ENCODE measurements at regions not wholly inside any gene's neighbourhood (a gene's known extent, or its start where the extent isn't known, plus 50 kb on each side); places are given as distances from the start of the nearest gene placed in this dataset.

GRCh38 chr7:54629771-54630170 is 87.6 kb downstream of the VSTM2A start:
- Histone ChIP-seq H3K36me3 (ENCODE audit: control insufficient read depth in 1 of 2, insufficient read depth in 2 of 2, low read depth in 1 of 2, low read length in 2 of 2) (no peaks in the 10 kb centered on the region), H3K9me3 (ENCODE audit: control insufficient read depth, low read length) (no peaks in the 10 kb centered on the region), H2BK5ac (ENCODE audit: low read depth, low read length, poor library complexity, severe bottlenecking) (no peak overlapping the region), H4K8ac (ENCODE audit: low read length) (no peak overlapping the region), H3K27me3 (ENCODE audit: control insufficient read depth in 1 of 2, insufficient read depth in 1 of 2, low read length in 2 of 2) (no peaks in the 10 kb centered on the region), H3K79me1 (replicated peaks; ENCODE audit: low read length, poor library complexity, severe bottlenecking) (no peaks in the 10 kb centered on the region), H3K27ac (ENCODE audit: low read length, poor library complexity, severe bottlenecking) (no peak overlapping the region), H4K91ac (ENCODE audit: low read length) (no peak overlapping the region), H2BK12ac (ENCODE audit: low read length in 2 of 2) (no peak overlapping the region), H3K14ac (ENCODE audit: low read length in 2 of 2) (no peak overlapping the region), H2AFZ (ENCODE audit: low read depth, low read length) (no peak overlapping the region), H2AK5ac (ENCODE audit: low read length, severe bottlenecking) (no peak overlapping the region), H3K4me1 (ENCODE audit: control insufficient read depth, insufficient read depth, low read depth, low read length) (no peaks in the 10 kb centered on the region), H3K18ac (ENCODE audit: low read depth in 1 of 2, low read length in 2 of 2) (no peak overlapping the region), H3K4me2 (ENCODE audit: low read length, poor library complexity, severe bottlenecking) (no peak overlapping the region), H3K4me3 (ENCODE audit: insufficient read depth in 1 of 2, low read depth in 1 of 2, low read length in 2 of 2) (no peak overlapping the region), H3K4ac (ENCODE audit: low read depth in 1 of 2, low read length in 2 of 2) (no peak overlapping the region), H3K9ac (ENCODE audit: low read length) (no peak overlapping the region), H2BK120ac (ENCODE audit: low read depth, low read length) (no peak overlapping the region), H3K23ac (ENCODE audit: low read length in 2 of 2) (no peak overlapping the region), H2BK15ac (ENCODE audit: low read depth, poor library complexity, severe bottlenecking) (no peak overlapping the region)
- WGBS: 71% methylated on average over 4 of the region's 4 CpGs
- DNase-seq: no peak

GRCh38 chr7:54622696-54623309 is 80.6 kb downstream of the VSTM2A start:
- Histone ChIP-seq H3K23ac (ENCODE audit: low read length in 2 of 2) (no peak overlapping the region), H2AK5ac (ENCODE audit: low read length, severe bottlenecking) (no peak overlapping the region), H2BK12ac (ENCODE audit: low read length in 2 of 2) (no peak overlapping the region), H3K18ac (ENCODE audit: low read depth in 1 of 2, low read length in 2 of 2) (no peak overlapping the region), H3K27me3 (ENCODE audit: control insufficient read depth in 1 of 2, insufficient read depth in 1 of 2, low read length in 2 of 2) (no peaks in the 10 kb centered on the region), H2BK15ac (ENCODE audit: low read depth, poor library complexity, severe bottlenecking) (no peak overlapping the region), H2BK5ac (ENCODE audit: low read depth, low read length, poor library complexity, severe bottlenecking) (no peak overlapping the region), H3K4me1 (ENCODE audit: control insufficient read depth, insufficient read depth, low read depth, low read length) (no peaks in the 10 kb centered on the region), H3K4me2 (ENCODE audit: low read length, poor library complexity, severe bottlenecking) (no peak overlapping the region), H3K9me3 (ENCODE audit: control insufficient read depth, low read length) (no peaks in the 10 kb centered on the region), H4K8ac (ENCODE audit: low read length) (no peak overlapping the region), H3K79me1 (replicated peaks; ENCODE audit: low read length, poor library complexity, severe bottlenecking) (no peaks in the 10 kb centered on the region), H2AFZ (ENCODE audit: low read depth, low read length) (no peak overlapping the region), H3K9ac (ENCODE audit: low read length) (no peak overlapping the region), H3K36me3 (ENCODE audit: control insufficient read depth in 1 of 2, insufficient read depth in 2 of 2, low read depth in 1 of 2, low read length in 2 of 2) (no peaks in the 10 kb centered on the region), H3K4ac (ENCODE audit: low read depth in 1 of 2, low read length in 2 of 2) (no peak overlapping the region), H2BK120ac (ENCODE audit: low read depth, low read length) (no peak overlapping the region), H4K91ac (ENCODE audit: low read length) (no peak overlapping the region), H3K27ac (ENCODE audit: low read length, poor library complexity, severe bottlenecking) (no peak overlapping the region), H3K4me3 (ENCODE audit: insufficient read depth in 1 of 2, low read depth in 1 of 2, low read length in 2 of 2) (no peak overlapping the region), H3K14ac (ENCODE audit: low read length in 2 of 2) (no peak overlapping the region)
- 69% methylated on average over 3 of the region's 3 CpGs for WGBS
- DNase-seq: no peak
